Astrocyte (in vitro differentiated cells and primary cell): ENCODE measurements at regions not wholly inside any gene's neighbourhood (a gene's known extent, or its start where the extent isn't known, plus 50 kb on each side); places are given as distances from the start of the nearest gene placed in this dataset.

Source experiments
- CTCF ChIP-seq: IDR thresholded peaks from 2 replicates; pipeline ENCODE4 v1.5.1; 2011; ENCODE audit warnings: low read depth, mild to moderate bottlenecking, inconsistent platforms, low read length, moderate library complexity; ENCODE audit not compliant: insufficient read depth
- EZH2 ChIP-seq: IDR thresholded peaks from 2 replicates; pipeline ENCODE4 v1.6.1; 2012; ENCODE audit warnings: mild to moderate bottlenecking, low read length, inconsistent platforms; ENCODE audit not compliant: insufficient read depth

- TF ChIP-seq CTCF (no peak), EZH2 (no peak)
Observed at GRCh38 chr10:78342827-78343653, 309.4 kb downstream of the RPS24 start.
